Central memory CD4-positive, alpha-beta T cell (primary cell): ENCODE measurements at regions not wholly inside any gene's neighbourhood (a gene's known extent, or its start where the extent isn't known, plus 50 kb on each side); places are given as distances from the start of the nearest gene placed in this dataset.
"Not testable (repeated sequence)": the region's sequence is repeated elsewhere in the genome, so short reads cannot be mapped to it uniquely, and the experiment has no call there.

ENCODE experiments used
- DNase-seq: peaks from one replicate; pipeline ENCODE4 v3.0.0; 2022

- DNase-seq, result no peak
These were observed 278.0 kb downstream of the FBXO8 start for GRCh38 chr4:174005422-174005821.

- no peak for DNase-seq
These were observed 284.9 kb downstream of the FBXO8 start for GRCh38 chr4:173998471-173999144.

GRCh38 chr4:173995779-173996178 lies 287.7 kb downstream of the FBXO8 start:
- DNase-seq, result not testable (repeated sequence)

GRCh38 chr4:173991814-173992213 lies 291.7 kb downstream of the FBXO8 start:
- no peak for DNase-seq

- no peak for DNase-seq
These were observed 292.2 kb downstream of the FBXO8 start for GRCh38 chr4:173991316-173991715.

GRCh38 chr4:173990869-173991210 lies 292.6 kb downstream of the FBXO8 start:
- no peak for DNase-seq

GRCh38 chr4:173990126-173990868 lies 293.2 kb downstream of the FBXO8 start:
- DNase-seq, result no peak

GRCh38 chr4:173963523-173963922 lies 319.9 kb downstream of the FBXO8 start:
- DNase-seq, result not testable (repeated sequence)

GRCh38 chr4:173960398-173960797 lies 323.1 kb downstream of the FBXO8 start:
- no peak for DNase-seq

- no peak for DNase-seq
These were observed 325.0 kb downstream of the FBXO8 start for GRCh38 chr4:173958445-173958844.

GRCh38 chr4:173943547-173943946 lies 339.9 kb downstream of the FBXO8 start:
- DNase-seq, result no peak

- DNase-seq, result no peak
These were observed 343.3 kb downstream of the FBXO8 start for GRCh38 chr4:173940146-173940545.

- DNase-seq, result no peak
These were observed 345.7 kb downstream of the FBXO8 start for GRCh38 chr4:173937631-173938270.

GRCh38 chr4:173936861-173937260 lies 346.6 kb downstream of the FBXO8 start:
- DNase-seq, result no peak

- no peak for DNase-seq
These were observed 347.7 kb downstream of the FBXO8 start for GRCh38 chr4:173935622-173936405.

- DNase-seq, result no peak
These were observed 348.4 kb downstream of the FBXO8 start for GRCh38 chr4:173934933-173935620.

- DNase-seq, result no peak
These were observed 349.3 kb downstream of the FBXO8 start for GRCh38 chr4:173934201-173934600.

- no peak for DNase-seq
These were observed 350.8 kb downstream of the FBXO8 start for GRCh38 chr4:173932701-173933100.

GRCh38 chr4:173930329-173930967 lies 353.0 kb downstream of the FBXO8 start:
- DNase-seq, result no peak

- DNase-seq, result no peak
These were observed 353.5 kb downstream of the FBXO8 start for GRCh38 chr4:173929921-173930320.

GRCh38 chr4:173924561-173924960 lies 358.9 kb downstream of the FBXO8 start:
- DNase-seq, result no peak

- no peak for DNase-seq
These were observed 363.6 kb downstream of the FBXO8 start for GRCh38 chr4:173919861-173920260.
